ENCODE measurements at regions not wholly inside any gene's neighbourhood (a gene's known extent, or its start where the extent isn't known, plus 50 kb on each side); places are given as distances from the start of the nearest gene placed in this dataset.

DNA sequence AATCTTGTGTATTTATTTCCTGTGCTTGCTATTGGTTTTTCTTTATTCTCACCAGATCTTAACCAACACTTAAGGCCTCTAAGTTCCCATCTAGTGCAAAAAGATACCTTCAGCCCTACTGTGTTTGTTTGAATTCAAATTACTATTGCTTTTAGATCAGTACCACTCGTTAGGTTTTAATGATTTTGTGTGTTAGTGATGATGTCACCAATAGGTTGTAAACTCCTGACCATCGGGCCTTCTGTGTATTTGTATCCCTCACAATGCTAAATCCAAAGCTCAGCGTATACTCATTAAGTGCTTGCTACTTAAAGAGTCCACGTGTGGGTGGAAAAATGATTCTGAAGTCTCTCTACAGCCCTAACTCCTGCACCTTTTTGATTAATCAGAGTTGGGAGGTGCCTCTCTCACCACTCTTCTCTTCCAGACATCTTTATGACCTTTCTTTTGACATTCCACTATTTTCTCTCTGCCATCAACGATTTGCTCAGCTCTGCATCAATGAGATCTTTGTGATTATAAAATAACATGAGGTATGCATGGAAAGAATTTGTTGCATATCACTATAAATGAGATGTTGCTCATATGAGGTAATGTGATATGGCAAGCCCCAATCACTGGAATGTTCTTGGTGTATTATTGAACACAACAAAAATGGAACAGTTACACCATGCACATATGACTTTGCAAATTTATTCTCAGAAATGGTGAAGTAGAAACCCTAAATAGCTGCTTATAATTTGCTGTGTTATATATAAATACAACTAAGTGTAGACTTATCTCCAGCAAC, 55.1 kb upstream of the LAMA2 start:
- DNase-seq, result no peak

GRCh38 chr6:128826606-128827005, 56.3 kb upstream of the LAMA2 start:
- no peak for DNase-seq

- DNase-seq, result no peak
These were observed 60.7 kb upstream of the LAMA2 start for GRCh38 chr6:128822271-128822670.

- DNase-seq, result no peak
These were observed 61.8 kb upstream of the LAMA2 start for GRCh38 chr6:128821116-128821515.

DNA sequence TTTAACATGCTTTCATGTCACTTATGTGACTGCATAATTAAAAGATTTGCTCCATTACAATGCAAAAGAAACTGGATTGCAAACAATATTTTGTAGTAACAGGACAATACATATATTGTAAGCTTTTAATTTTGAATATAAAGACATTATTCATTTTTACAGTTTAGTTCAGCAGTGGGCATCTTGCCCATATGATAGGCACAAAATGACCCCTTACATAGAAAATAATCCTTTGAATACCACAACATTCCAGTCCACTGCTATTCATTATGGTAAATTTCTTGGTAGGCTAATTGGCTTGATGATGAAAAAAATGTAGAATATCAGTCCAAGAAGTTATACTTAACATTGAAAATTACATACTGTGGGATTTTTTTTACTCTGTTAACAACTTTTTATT, 74.1 kb upstream of the LAMA2 start:
- no peak for DNase-seq

DNA sequence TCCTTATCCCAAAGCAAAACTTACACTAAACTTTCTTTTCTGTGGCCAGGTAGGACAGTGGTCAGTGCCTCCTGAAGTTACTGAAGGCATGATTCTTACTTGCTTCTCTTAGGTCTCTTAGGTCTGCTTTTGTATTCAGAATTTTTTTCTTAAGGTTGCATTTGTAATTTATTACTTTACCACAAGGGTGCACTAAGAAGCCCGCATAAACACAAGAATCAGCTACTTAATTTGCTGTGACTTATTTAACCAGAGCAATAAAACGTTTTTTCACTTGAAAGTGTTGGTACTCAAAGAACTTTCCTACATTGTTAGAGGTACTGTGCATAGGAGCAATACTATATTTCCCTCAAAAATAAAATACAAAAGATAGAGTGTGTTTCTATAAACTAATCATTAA, 75.4 kb upstream of the LAMA2 start:
- DNase-seq, result no peak

GRCh38 chr6:128806261-128806660, 76.7 kb upstream of the LAMA2 start:
- no peak for DNase-seq

GRCh38 chr6:128803911-128804310, 79.0 kb upstream of the LAMA2 start:
- no peak for DNase-seq

DNA sequence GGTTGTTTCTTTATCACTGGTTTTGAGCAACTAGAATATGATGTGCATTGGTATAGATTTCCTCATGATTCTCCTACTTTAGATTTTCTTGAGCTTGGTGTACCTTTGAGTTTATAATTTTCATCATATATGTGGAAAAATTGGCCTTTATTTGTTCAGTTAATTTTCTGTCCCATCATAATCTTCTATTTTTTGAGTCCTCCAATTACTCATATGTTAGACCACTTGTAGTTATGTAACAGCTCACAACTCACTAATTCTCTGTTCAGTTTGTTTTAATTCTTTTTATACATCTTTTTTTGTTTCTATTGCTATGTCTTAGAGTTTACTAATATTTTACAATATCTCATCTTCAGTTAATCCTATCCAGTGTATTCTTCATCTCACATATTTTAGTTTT, 81.3 kb upstream of the LAMA2 start:
- no peak for DNase-seq

DNA sequence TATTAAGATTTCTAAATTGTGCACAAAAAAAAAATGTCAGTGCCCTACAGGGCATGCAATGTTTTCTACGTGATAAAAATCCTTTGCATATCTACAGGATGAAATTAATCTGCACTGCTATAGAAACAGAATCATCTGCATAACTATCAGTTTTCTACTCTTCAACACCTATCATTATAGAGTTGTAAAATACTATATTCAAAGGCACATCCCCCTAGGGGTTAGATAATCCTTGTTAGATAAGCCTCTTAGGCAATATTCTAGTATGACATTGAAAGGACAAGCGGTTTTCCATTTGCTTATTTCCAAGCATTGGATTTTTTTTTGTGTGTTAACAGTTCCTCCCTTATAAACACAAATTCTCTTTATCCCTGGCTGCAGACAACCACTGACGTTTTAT, 98.7 kb upstream of the LAMA2 start:
- DNase-seq, result no peak

GRCh38 chr6:128768187-128768586, 114.8 kb upstream of the LAMA2 start:
- DNase-seq, result no peak

- DNase-seq, result no peak
These were observed 115.2 kb upstream of the LAMA2 start for GRCh38 chr6:128767705-128768104.

DNA sequence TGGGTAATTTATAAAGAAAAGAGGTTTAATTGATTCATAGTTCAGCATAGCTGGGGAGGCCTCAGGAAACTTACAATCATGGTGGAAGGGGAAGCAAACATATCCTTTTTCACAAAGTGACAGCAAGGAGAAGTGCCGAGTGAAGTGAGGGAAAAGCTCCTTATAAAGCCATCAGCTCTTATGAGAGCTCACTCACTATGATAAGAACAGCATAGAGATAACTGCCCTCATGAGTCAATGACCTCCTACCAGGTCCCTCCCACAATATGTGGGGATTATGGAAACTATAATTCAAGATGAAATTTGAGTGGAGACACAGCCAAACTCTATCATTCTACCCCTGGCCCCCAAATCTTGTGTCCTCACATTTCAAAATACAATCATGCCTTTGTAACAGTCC, 115.8 kb upstream of the LAMA2 start:
- no peak for DNase-seq

DNA sequence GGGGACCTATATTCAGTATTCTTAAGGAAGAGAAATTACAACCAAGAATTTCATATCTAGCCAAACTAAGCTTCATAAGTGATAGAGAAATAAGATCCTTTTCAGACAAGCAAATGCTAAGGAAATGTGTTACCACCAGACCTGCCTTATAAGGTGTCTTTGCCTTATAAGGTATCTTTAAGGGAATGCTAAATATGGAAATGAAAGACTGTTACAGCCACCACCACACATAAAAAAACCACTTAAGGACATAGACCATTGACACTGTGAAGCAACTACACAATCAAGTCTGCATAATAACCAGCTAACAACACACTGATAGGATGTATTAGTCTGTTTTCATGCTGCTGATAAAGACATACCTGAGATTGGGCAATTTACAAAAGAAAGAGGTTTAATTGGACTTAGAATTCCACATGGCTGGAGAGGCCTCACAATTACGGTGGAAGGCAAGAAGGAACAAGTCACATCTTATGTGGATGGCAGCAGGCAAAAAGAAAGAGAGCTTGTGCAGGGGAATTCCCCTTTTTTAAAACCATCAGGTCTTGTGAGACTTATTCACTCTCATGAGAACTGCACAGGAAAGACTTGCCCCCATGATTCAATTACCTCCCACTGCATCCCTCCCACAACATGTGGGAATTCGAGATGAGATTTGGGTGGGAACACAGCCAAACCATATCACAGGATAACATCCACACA, 119.2 kb upstream of the LAMA2 start:
- no peak for DNase-seq

DNA sequence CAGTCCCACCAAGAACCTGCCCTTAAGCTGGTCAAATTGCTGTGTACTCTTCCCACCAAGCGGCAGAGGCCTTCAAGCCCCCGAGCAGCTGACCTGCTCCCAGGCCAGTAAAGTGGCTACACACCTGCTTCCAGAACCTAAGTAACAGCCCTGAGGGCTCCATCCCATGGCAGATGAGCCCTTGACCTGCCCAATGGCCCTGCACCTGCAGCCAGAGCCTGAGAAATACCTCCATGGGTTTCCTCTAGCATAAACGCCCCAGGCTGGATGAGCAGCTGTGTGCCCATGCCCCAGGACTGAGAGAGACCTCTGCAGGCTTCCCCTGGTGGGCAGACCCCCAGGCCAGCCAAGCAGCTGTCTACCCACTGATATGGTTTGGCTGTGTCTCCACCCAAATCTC, 123.0 kb upstream of the LAMA2 start:
- no peak for DNase-seq

DNA sequence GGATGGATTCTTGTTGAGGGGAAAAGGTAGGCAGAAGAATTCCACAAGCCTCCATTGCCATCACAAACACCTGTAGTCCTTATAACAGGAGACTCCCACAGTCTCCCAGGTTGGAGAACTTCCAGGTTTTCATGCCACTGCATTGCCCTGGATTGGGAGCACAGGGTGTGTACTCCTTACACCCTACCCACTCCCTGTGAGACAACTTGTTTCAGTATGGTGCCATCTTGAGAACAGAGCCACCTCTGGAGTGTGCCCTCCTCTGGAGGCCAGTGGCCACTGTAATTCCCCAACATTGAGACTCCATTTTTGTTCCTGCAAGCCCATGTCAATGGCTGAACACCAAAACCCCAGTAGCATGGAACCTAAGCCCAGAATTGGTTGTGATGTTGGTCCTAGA, 123.5 kb upstream of the LAMA2 start:
- no peak for DNase-seq

DNA sequence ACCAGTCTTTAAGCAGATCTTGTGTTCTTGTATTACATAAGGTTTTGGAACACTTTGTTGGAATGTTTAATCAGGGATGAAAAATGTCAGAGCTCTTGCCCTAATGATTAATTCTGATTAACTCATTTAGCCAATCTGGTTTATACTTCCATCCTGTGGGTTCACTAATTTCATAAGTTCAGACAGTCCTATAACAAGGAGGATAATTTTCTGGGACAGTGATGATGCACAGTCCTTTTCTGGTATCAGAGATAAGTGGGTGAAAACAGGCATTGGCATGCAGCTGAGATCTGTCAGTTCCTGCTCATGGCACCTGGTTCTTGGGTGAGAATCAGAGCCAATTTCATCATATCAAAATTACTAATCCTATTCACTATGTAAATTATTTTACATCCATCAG, 125.0 kb upstream of the LAMA2 start:
- no peak for DNase-seq

DNA sequence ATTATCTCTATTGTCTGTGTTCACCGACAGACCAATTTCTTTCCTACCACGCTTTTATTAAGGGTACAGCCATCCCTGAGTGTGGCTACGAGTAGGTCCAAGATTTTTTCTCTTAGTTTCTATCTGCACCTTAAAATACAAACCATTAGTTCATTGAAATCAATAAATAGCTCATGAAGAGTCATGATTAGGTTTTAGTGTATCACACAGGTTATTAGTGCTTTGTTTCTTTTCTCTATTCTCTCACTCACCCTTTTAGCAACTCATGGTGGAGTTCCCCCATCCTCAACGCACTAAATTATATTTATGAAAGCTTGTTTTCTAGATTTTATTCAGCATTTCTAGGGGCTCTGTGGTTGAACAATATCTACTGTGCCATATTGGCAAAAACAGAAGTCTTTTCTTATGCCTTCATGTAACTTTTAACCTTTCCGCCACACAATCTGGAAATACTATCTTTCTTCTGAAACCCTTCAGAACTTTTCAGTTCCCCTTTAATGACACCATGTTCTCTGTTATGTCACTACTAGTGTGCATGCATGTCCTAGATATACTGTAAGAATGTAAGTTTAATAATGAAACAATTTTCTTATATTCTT, 128.2 kb upstream of the LAMA2 start:
- DNase-seq, result no peak

DNA sequence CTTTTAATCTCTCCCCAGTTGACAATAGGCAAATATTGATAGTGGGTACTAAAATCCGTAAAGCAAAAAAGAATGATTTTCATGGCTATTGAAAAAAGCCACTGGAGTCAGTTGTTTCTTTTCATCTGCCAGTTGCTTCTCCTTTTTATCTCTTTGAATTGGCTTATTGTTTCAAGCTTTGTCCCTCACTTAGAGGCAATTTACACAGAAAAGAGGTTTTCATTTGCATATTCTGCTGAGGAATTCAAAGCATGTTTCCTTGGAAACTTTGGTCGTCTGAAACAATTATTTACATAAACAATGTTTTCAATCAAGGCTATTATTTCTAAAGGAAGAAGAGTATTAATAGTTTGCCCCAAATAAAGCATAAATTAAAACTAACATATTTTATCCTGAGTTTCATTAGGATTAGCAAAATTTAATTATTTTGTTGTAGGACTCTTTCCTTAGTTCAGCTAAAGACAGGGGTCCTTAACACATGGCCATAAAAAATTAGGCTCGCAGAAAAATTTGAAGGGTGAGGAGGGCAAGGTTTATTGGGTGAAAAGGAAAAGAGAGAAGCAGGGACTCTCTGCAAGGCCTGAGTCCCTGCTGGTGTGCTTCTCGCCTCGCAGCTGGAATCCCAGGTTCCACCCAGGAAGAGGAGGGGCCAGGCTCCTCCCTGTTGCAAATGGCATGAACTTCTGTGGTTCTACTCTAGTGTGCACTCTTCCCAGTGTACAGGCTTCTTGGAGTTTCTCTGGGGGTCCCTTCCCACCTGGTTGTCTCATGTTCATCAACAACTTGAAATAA, 138.8 kb upstream of the LAMA2 start:
- DNase-seq, result no peak

DNA sequence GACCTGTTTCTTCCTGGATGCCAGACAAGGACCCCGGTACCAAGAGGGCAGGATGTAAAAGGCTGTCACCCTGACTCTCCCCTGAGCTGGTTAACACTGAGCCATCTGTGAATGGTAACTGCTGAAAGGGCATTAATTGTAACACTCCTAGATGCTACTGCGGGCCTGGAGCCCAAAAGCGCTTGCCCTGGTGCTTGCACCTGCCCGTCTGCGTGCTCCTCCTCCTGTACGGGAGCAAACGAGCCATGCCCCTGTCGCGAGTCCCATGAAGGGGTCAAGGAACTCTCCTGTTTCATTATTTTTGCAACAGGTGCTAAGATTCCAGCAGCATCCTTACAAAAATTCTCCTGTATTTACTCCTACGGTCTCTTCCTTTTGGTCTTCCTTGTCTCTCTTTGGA, 140.0 kb upstream of the LAMA2 start:
- DNase-seq, result no peak

GRCh38 chr6:128740951-128741350, 142.0 kb upstream of the LAMA2 start:
- no peak for DNase-seq

- no peak for DNase-seq
These were observed 143.8 kb upstream of the LAMA2 start for GRCh38 chr6:128739112-128739511.

- no peak for DNase-seq
These were observed 144.8 kb upstream of the LAMA2 start for GRCh38 chr6:128738112-128738511.
